ENCODE measurements at regions not wholly inside any gene's neighbourhood (a gene's known extent, or its start where the extent isn't known, plus 50 kb on each side); places are given as distances from the start of the nearest gene placed in this dataset.
A peak's percentile ranks its signal among the peaks of the same experiment; 100 is the strongest.
"Not testable (repeated sequence)": the region's sequence is repeated elsewhere in the genome, so short reads cannot be mapped to it uniquely, and the experiment has no call there.

DNA sequence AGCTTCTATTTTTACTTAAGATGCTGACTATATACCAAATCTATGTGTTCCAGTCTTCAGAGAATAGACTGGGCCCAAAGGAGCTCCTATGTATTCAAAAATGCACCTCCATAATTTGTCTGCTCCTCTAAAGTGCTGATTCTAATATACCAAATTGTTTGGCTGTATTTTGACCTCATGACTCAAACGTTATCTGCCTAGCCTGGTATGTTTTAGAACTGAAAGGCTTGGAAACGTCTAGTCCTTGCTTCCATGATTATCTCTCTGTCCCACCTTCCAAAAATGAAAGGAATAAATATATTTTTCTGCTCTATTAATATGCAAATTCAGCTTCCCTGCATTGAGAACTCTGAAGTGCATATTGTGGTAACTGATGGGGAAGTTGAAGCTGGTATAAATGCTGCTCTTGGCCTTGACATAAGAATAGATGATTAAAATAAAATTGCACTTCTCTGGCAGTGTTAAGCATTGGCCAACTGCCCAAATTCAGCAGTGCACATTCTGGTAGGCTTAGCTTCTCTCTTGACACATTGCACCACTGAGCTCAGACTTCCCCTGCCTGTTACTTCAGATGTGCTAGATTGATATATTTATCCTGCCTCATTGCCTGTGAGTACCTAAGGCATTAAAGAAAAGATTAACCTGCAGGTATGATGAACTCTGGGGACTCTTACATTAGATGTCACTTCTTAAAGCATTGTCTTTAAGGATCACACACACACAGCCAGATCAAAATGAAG is 882.3 kb downstream of the RPS29 start:
- H3K9me3 ChIP-seq (ENCODE audit: control insufficient read depth, insufficient read depth, low read length), result peaks cover 3% of the 10 kb centered on the region; the same call in 1 of the 2 replicates
- no peak overlapping the region for H3K4me3 ChIP-seq (ENCODE audit: low read depth, low read length)
- CTCF ChIA-PET, result no interaction called here
- no peak overlapping the region for H3K27ac ChIP-seq (ENCODE audit: low read depth, low read length)
- DNase-seq (ENCODE audit: low read depth, low spot score), result no peak
- POLR2A ChIA-PET, result no interaction called here
- TF ChIP-seq, protein P1, sequence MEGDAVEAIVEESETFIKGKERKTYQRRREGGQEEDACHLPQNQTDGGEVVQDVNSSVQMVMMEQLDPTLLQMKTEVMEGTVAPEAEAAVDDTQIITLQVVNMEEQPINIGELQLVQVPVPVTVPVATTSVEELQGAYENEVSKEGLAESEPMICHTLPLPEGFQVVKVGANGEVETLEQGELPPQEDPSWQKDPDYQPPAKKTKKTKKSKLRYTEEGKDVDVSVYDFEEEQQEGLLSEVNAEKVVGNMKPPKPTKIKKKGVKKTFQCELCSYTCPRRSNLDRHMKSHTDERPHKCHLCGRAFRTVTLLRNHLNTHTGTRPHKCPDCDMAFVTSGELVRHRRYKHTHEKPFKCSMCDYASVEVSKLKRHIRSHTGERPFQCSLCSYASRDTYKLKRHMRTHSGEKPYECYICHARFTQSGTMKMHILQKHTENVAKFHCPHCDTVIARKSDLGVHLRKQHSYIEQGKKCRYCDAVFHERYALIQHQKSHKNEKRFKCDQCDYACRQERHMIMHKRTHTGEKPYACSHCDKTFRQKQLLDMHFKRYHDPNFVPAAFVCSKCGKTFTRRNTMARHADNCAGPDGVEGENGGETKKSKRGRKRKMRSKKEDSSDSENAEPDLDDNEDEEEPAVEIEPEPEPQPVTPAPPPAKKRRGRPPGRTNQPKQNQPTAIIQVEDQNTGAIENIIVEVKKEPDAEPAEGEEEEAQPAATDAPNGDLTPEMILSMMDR (IDR thresholded peaks at IDR 0.05; ENCODE audit: low read depth, low read length), result no peak
- no peaks in the 10 kb centered on the region for H3K27me3 ChIP-seq (ENCODE audit: control insufficient read depth, insufficient read depth, low read length)

- H3K4me3 ChIP-seq (ENCODE audit: low read depth, low read length); CTCF ChIA-PET: not testable (repeated sequence)
These were observed 888.8 kb downstream of the RPS29 start for GRCh38 chr14:48697362-48697761.

DNA sequence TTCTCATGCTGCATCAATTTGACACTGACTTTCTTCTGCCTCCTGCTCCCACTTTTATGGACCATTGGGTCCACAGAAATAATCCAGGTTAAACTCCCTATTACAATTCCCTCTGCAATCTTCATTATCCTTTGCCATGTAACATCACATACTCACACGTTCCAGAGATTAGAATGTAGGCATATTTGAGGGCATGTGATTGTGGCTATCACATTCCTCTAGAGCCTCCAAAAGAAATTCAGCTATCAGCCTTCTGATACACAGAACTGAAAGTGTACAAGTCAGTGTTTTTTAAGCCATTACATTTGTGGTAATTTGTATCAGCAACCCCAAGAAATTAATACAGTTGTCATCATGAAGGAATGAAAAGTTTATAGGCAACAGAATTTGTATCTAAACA is 892.4 kb downstream of the RPS29 start:
- Histone ChIP-seq H3K4me3 (ENCODE audit: low read depth, low read length) (no peak overlapping the region), H3K27me3 (ENCODE audit: control insufficient read depth, insufficient read depth, low read length) (no peaks in the 10 kb centered on the region), H3K9me3 (ENCODE audit: control insufficient read depth, insufficient read depth, low read length) (peaks cover 8% of the 10 kb centered on the region), H3K27ac (ENCODE audit: low read depth, low read length) (no peak overlapping the region)
- TF ChIP-seq, protein P1 (IDR thresholded peaks at IDR 0.05; ENCODE audit: low read depth, low read length), result no peak
- ChIA-PET POLR2A (no interaction called here), CTCF (no interaction called here)
- no peak for DNase-seq (ENCODE audit: low read depth, low spot score)

More at GRCh38 chr14:48697362-48697761, 888.8 kb downstream of the RPS29 start:
- DNase-seq (ENCODE audit: low read depth, low spot score); H3K27me3 ChIP-seq (ENCODE audit: control insufficient read depth, insufficient read depth, low read length); H3K9me3 ChIP-seq (ENCODE audit: control insufficient read depth, insufficient read depth, low read length); H3K27ac ChIP-seq (ENCODE audit: low read depth, low read length); POLR2A ChIA-PET: not testable (repeated sequence)

GRCh38 chr14:48690349-48690748 is 895.8 kb downstream of the RPS29 start:
- no peak for DNase-seq (ENCODE audit: low read depth, low spot score)
- ChIA-PET POLR2A (no interaction called here), CTCF (no interaction called here)
- H3K27ac ChIP-seq (ENCODE audit: low read depth, low read length), result no peak overlapping the region
- H3K9me3 ChIP-seq (ENCODE audit: control insufficient read depth, insufficient read depth, low read length), result no peaks in the 10 kb centered on the region
- H3K4me3 ChIP-seq (ENCODE audit: low read depth, low read length), result no peak overlapping the region
- TF ChIP-seq, protein P1 (IDR thresholded peaks at IDR 0.05; ENCODE audit: low read depth, low read length), result peak; percentile 23
- H3K27me3 ChIP-seq (ENCODE audit: control insufficient read depth, insufficient read depth, low read length), result no peaks in the 10 kb centered on the region

GRCh38 chr14:48686650-48687049 is 899.5 kb downstream of the RPS29 start:
- H3K9me3 ChIP-seq (ENCODE audit: control insufficient read depth, insufficient read depth, low read length), result peaks cover 3% of the 10 kb centered on the region; the same call in 1 of the 2 replicates
- no peak overlapping the region for H3K4me3 ChIP-seq (ENCODE audit: low read depth, low read length)
- H3K27ac ChIP-seq (ENCODE audit: low read depth, low read length), result no peak overlapping the region
- ChIA-PET POLR2A (no interaction called here), CTCF (no interaction called here)
- DNase-seq (ENCODE audit: low read depth, low spot score), result no peak
- no peaks in the 10 kb centered on the region for H3K27me3 ChIP-seq (ENCODE audit: control insufficient read depth, insufficient read depth, low read length)
- TF ChIP-seq, protein P1 (IDR thresholded peaks at IDR 0.05; ENCODE audit: low read depth, low read length), result no peak

Data from AG04450 (cell line).